Mesenchymal stem cell (in vitro differentiated cells and primary cell): ENCODE measurements at regions not wholly inside any gene's neighbourhood (a gene's known extent, or its start where the extent isn't known, plus 50 kb on each side); places are given as distances from the start of the nearest gene placed in this dataset.
"Not testable (repeated sequence)": the region's sequence is repeated elsewhere in the genome, so short reads cannot be mapped to it uniquely, and the experiment has no call there.

Experiments
- DNase-seq: peaks from one replicate; pipeline ENCODE4 v3.0.0-alpha.2; 2013
- H2AFZ ChIP-seq: one replicate; pipeline ENCODE4 v1.6.1; 2013; ENCODE audit warnings: low read depth, mild to moderate bottlenecking, control low read depth, inconsistent platforms, low read length, moderate library complexity
- H2AK5ac ChIP-seq: 2 replicates; pipeline ENCODE4 v1.6.1; 2013; ENCODE audit warnings: low read length, moderate library complexity, mild to moderate bottlenecking, inconsistent platforms; ENCODE audit not compliant: severe bottlenecking
- H2BK120ac ChIP-seq: one replicate; pipeline ENCODE4 v1.6.1; 2013; ENCODE audit warnings: low read depth, mild to moderate bottlenecking, inconsistent platforms, low read length, moderate library complexity
- H2BK12ac ChIP-seq, 2 experiments: one replicate each; pipeline ENCODE4 v1.6.1; 2013; ENCODE audit warnings: inconsistent platforms in 2 of 2, low read length in 2 of 2, mild to moderate bottlenecking in 2 of 2, moderate library complexity in 2 of 2, control low read depth in 1 of 2
- H2BK15ac ChIP-seq: one replicate; pipeline ENCODE4 v1.6.1; 2013; ENCODE audit warnings: mild to moderate bottlenecking, low read depth, inconsistent platforms; ENCODE audit not compliant: poor library complexity, severe bottlenecking
- H2BK5ac ChIP-seq: 2 replicates; pipeline ENCODE4 v1.6.1; 2013; ENCODE audit warnings: low read depth, mild to moderate bottlenecking, low read length, control low read depth, inconsistent platforms; ENCODE audit not compliant: poor library complexity, severe bottlenecking
- H3K14ac ChIP-seq, 2 experiments: one replicate each; pipeline ENCODE4 v1.6.1; 2013; ENCODE audit warnings: inconsistent platforms in 2 of 2, low read length in 2 of 2, control low read depth in 1 of 2, mild to moderate bottlenecking in 1 of 2, moderate library complexity in 1 of 2
- H3K18ac ChIP-seq, 2 experiments: one replicate each; pipeline ENCODE4 v1.6.1; 2013; ENCODE audit warnings: inconsistent platforms in 2 of 2, low read length in 2 of 2, control low read depth in 1 of 2, low read depth in 1 of 2, mild to moderate bottlenecking in 1 of 2
- H3K23ac ChIP-seq, 2 experiments: one replicate each; pipeline ENCODE4 v1.6.1; 2013; ENCODE audit warnings: inconsistent platforms in 2 of 2, low read length in 2 of 2, mild to moderate bottlenecking in 2 of 2, moderate library complexity in 2 of 2, control low read depth in 1 of 2
- H3K27ac ChIP-seq: 2 replicates; pipeline ENCODE4 v1.5.1; 2013; ENCODE audit warnings: mild to moderate bottlenecking, moderate library complexity, low read length, control low read depth, inconsistent platforms; ENCODE audit not compliant: poor library complexity, severe bottlenecking
- H3K27me3 ChIP-seq, 2 experiments: 2 replicates each; pipeline versions ENCODE4 v1.6.1 to v1.7.0; 2013; ENCODE audit warnings: low read length in 2 of 2, mild to moderate bottlenecking in 2 of 2, moderate library complexity in 2 of 2, control low read depth in 1 of 2, inconsistent platforms in 1 of 2; ENCODE audit not compliant: control insufficient read depth in 1 of 2, insufficient read depth in 1 of 2
- H3K36me3 ChIP-seq, 2 experiments: 2 replicates each; pipeline versions ENCODE4 v1.6.1 to v1.7.0; 2013; ENCODE audit warnings: low read length in 2 of 2, control low read depth in 1 of 2, inconsistent platforms in 1 of 2, low read depth in 1 of 2, mild to moderate bottlenecking in 1 of 2; ENCODE audit not compliant: insufficient read depth in 2 of 2, control insufficient read depth in 1 of 2
- H3K4ac ChIP-seq, 2 experiments: one replicate each; pipeline ENCODE4 v1.6.1; 2013; ENCODE audit warnings: inconsistent platforms in 2 of 2, low read length in 2 of 2, mild to moderate bottlenecking in 2 of 2, moderate library complexity in 2 of 2, control low read depth in 1 of 2, low read depth in 1 of 2
- H3K4me1 ChIP-seq: 2 replicates; pipeline ENCODE4 v1.6.1; 2013; ENCODE audit warnings: low read depth, low read length, control low read depth; ENCODE audit not compliant: control insufficient read depth, insufficient read depth
- H3K4me2 ChIP-seq: 2 replicates; pipeline ENCODE4 v1.6.1; 2013; ENCODE audit warnings: low read length, mild to moderate bottlenecking, inconsistent platforms; ENCODE audit not compliant: poor library complexity, severe bottlenecking
- H3K4me3 ChIP-seq, 2 experiments: 2 replicates each; pipeline versions ENCODE4 v1.5.1 to v1.7.0; 2013; ENCODE audit warnings: low read length in 2 of 2, mild to moderate bottlenecking in 2 of 2, control low read depth in 1 of 2, low read depth in 1 of 2; ENCODE audit not compliant: insufficient read depth in 1 of 2
- H3K79me1 ChIP-seq: replicated peaks from 2 replicates; pipeline ENCODE4 v1.6.1; 2013; ENCODE audit warnings: mild to moderate bottlenecking, control low read depth, low read length, inconsistent platforms; ENCODE audit not compliant: poor library complexity, severe bottlenecking
- H3K9ac ChIP-seq: 2 replicates; pipeline ENCODE4 v1.7.0; 2013; ENCODE audit warnings: mild to moderate bottlenecking, low read length, moderate library complexity
- H3K9me3 ChIP-seq: 2 replicates; pipeline ENCODE4 v1.7.0; 2013; ENCODE audit warnings: mild to moderate bottlenecking, low read length; ENCODE audit not compliant: control insufficient read depth
- H4K8ac ChIP-seq: one replicate; pipeline ENCODE4 v1.6.1; 2013; ENCODE audit warnings: inconsistent platforms, mild to moderate bottlenecking, low read length, moderate library complexity
- H4K91ac ChIP-seq: one replicate; pipeline ENCODE4 v1.6.1; 2013; ENCODE audit warnings: mild to moderate bottlenecking, low read length, inconsistent platforms
- WGBS: methylation state at CpG from one replicate; pipeline ENCODE4 v1.1.7; 2013; ENCODE audit warnings: mixed read lengths; 5-methylcytosine and 5-hydroxymethylcytosine counted together

DNA sequence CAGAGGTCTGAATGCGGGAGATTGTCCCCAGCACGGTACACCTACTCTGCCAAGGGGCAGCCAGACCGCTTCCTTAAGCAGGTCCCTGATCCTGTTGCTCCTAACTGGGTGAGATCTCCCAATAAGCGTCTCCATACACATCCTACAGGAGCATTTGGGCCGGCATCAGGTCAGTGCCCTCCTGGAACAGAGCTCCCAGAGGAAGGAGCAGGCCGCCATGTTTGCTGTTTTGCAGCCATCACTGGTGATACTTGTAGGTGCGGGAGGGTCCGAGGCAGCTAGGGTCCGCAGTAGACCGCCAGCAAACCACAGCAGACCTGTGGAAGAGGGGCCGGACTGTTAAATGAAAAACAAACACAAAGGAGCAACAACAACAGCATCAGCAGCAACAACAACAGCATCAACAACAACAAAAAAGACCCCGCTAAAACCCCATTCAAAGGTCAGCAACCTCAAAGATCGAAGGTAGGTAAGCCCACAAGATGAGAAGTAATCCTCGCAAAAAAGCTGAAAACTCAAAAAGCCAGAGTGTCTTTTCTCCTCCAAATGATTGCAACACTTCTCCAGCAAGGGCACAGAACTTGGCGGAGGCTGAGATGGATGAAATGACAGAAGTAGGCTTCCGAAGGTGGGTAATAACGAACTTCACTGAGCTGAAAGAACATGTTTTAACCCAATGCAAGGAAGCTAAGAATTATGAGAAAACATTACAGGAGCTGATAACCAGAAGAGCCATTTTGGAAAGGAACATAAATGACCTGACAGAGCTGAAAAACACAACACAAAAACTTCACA lies 79.0 kb upstream of the CDH7 start:
- H3K4ac ChIP-seq = no peak overlapping the region
- no peak overlapping the region for H3K9ac ChIP-seq
- peaks cover 3% of the 10 kb centered on the region for H3K9me3 ChIP-seq
- no peak overlapping the region for H2AK5ac ChIP-seq
- no peaks in the 10 kb centered on the region for H3K36me3 ChIP-seq
- no peak overlapping the region for H2AFZ ChIP-seq
- H2BK15ac ChIP-seq = no peak overlapping the region
- no peak overlapping the region for H3K27ac ChIP-seq
- H2BK12ac ChIP-seq = no peak overlapping the region
- H3K79me1 ChIP-seq = no peaks in the 10 kb centered on the region
- no peaks in the 10 kb centered on the region for H3K4me1 ChIP-seq
- H2BK5ac ChIP-seq = no peak overlapping the region
- WGBS = 91% methylated on average over 17 of the region's 17 CpGs
- no peak overlapping the region for H3K18ac ChIP-seq
- no peak overlapping the region for H3K4me3 ChIP-seq
- H3K14ac ChIP-seq = peak overlapping the region in 1 of 2 experiments; percentile 5
- H4K8ac ChIP-seq = no peak overlapping the region
- H2BK120ac ChIP-seq = no peak overlapping the region
- H4K91ac ChIP-seq = no peak overlapping the region
- H3K4me2 ChIP-seq = no peak overlapping the region
- no peaks in the 10 kb centered on the region for H3K27me3 ChIP-seq
- no peak overlapping the region for H3K23ac ChIP-seq
- no peak for DNase-seq

DNA sequence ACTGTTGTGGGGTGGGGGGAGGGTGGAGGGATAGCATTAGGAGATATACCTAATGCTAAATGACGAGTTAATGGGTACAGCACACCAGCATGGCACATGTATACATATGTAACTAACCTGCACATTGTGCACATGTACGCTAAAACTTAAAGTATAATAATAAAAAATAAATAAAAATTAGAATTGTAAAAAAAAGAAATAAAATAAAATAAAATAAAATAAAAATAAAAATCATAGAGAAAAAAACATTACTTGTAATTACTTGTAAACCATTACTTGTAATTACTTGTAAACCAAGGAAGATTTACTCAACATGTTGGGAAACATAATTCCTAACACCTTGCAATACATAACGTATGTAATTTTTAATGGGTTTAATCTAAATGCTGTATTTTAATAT lies 80.7 kb upstream of the CDH7 start:
- no CpG with 5 or more reads among the region's 3 CpGs for WGBS
- H2AFZ ChIP-seq = not testable (repeated sequence)

DNA sequence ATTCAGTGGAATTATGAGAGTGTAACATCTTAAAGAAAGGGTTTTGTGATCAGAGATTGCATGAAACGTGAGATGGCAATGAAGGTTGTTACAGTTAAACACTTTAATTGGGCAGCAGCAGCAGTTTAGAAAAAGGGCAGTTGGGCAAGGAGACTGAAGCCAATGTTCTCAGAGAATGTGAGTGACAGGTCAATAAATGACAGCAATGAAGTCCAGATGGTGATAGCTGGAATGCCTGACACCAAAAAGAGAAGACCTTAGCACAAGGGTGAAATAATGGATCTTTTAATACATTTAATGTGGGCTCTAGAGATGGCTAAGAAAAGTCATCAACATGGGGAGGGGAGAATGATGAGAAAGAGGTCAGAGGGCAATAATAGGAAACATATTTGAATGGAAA lies 89.4 kb upstream of the CDH7 start:
- H3K4ac ChIP-seq = no peak overlapping the region

More for the DNA sequence above, 80.7 kb upstream of the CDH7 start:
- not testable (repeated sequence) for H3K27ac ChIP-seq, H3K4me1 ChIP-seq, H3K14ac ChIP-seq, H4K91ac ChIP-seq, H3K36me3 ChIP-seq, H3K18ac ChIP-seq, H3K27me3 ChIP-seq, H2BK15ac ChIP-seq, H3K79me1 ChIP-seq, H3K4me2 ChIP-seq, H3K4ac ChIP-seq, H4K8ac ChIP-seq, H2BK120ac ChIP-seq, H2BK5ac ChIP-seq, DNase-seq, H3K9me3 ChIP-seq, H3K9ac ChIP-seq, H3K4me3 ChIP-seq, H2AK5ac ChIP-seq, H2BK12ac ChIP-seq, H3K23ac ChIP-seq

DNA sequence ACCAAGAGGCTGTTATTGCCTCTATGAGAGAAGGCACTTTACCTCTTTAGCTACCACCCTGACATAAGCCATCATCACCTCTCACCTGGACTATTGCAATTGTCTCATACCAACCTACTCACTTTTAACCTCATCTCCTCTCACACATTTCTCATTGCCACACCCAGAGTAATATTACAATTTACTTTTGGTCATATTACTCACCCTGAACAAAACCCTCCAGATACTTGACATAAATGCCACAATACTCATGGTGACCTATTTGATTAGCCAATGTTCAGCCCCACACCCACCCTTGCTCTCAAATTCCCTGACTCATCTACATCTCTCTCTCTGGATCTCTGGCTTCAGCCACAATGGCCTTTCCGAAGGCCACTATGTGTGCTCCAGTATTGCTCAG lies 90.9 kb upstream of the CDH7 start:
- H3K18ac ChIP-seq = no peak overlapping the region
- no peak overlapping the region for H4K91ac ChIP-seq
- no peak overlapping the region for H2BK12ac ChIP-seq
- no peak overlapping the region for H3K4me2 ChIP-seq
- H3K9ac ChIP-seq = no peak overlapping the region
- H2BK120ac ChIP-seq = no peak overlapping the region
- no peak for DNase-seq
- H2AFZ ChIP-seq = no peak overlapping the region
- H3K4me3 ChIP-seq = no peak overlapping the region
- no peaks in the 10 kb centered on the region for H3K36me3 ChIP-seq
- H3K9me3 ChIP-seq = peaks cover 17% of the 10 kb centered on the region
- no peak overlapping the region for H2BK5ac ChIP-seq
- H3K14ac ChIP-seq = no peak overlapping the region
- H3K23ac ChIP-seq = no peak overlapping the region
- no peak overlapping the region for H2AK5ac ChIP-seq
- H3K27ac ChIP-seq = no peak overlapping the region
- no peak overlapping the region for H3K4ac ChIP-seq
- 88% methylated on average over 1 of the region's 1 CpG for WGBS
- no peak overlapping the region for H2BK15ac ChIP-seq
- no peaks in the 10 kb centered on the region for H3K27me3 ChIP-seq
- no peaks in the 10 kb centered on the region for H3K79me1 ChIP-seq
- H3K4me1 ChIP-seq = no peaks in the 10 kb centered on the region
- H4K8ac ChIP-seq = no peak overlapping the region

More for the DNA sequence above, 89.4 kb upstream of the CDH7 start:
- Histone ChIP-seq H3K23ac (no peak overlapping the region), H2BK5ac (no peak overlapping the region), H2BK15ac (no peak overlapping the region), H2BK12ac (no peak overlapping the region), H3K14ac (no peak overlapping the region), H3K27ac (no peak overlapping the region), H3K4me3 (no peak overlapping the region), H3K9me3 (peaks cover 17% of the 10 kb centered on the region), H3K4me2 (no peak overlapping the region), H3K79me1 (no peaks in the 10 kb centered on the region), H3K9ac (no peak overlapping the region), H3K27me3 (no peaks in the 10 kb centered on the region), H3K4me1 (no peaks in the 10 kb centered on the region), H4K91ac (no peak overlapping the region), H3K36me3 (no peaks in the 10 kb centered on the region), H4K8ac (no peak overlapping the region), H2AFZ (no peak overlapping the region), H2AK5ac (no peak overlapping the region), H3K18ac (no peak overlapping the region), H2BK120ac (no peak overlapping the region)
- 44% methylated on average over 1 of the region's 1 CpG for WGBS
- no peak for DNase-seq
